ENCODE measurements at regions not wholly inside any gene's neighbourhood (a gene's known extent, or its start where the extent isn't known, plus 50 kb on each side); places are given as distances from the start of the nearest gene placed in this dataset.

DNA sequence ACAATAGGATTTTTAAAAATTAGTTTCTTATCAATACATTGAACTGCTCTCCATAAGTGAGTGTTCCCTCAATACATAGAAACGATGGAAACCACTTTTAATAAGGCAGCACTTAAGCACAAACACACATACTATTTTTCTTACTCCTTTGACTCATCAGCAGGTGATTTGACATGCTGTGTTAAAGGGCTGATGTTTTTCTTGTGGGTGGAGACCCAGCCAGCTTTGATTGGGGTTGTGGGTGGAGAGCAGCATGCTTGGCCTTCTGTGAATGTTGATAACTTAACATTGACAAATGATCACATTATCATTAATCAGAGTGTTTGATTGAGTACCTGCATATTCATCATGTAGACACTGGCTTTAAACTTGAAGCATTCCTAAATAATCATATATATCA, 223.0 kb upstream of the DPH6 start:
- intact Hi-C loops (cut with micrococcal nuclease): no loop called here
- H3K27me3 Mint-ChIP-seq: no peaks in the 10 kb centered on the region
- H3K9me3 Mint-ChIP-seq (ENCODE audit: insufficient read depth): no peaks in the 10 kb centered on the region
- Histone ChIP-seq H3K4me1 (ENCODE audit: control insufficient read depth in 2 of 2, insufficient read depth in 2 of 2, low read length in 2 of 2) (no peaks in the 10 kb centered on the region), H3K36me3 (replicated peaks in 1 of 2; ENCODE audit: control extremely low read depth in 1 of 2, control insufficient read depth in 1 of 2, extremely low read depth in 1 of 2, insufficient read depth in 2 of 2, low read length in 1 of 2) (no peaks in the 10 kb centered on the region), H2AFZ (ENCODE audit: insufficient read depth, low read depth, low read length, poor library complexity, severe bottlenecking) (no peak overlapping the region), H3K9ac (ENCODE audit: low read length) (no peak overlapping the region), H4K20me1 (ENCODE audit: control insufficient read depth, insufficient read depth, low read length, poor library complexity, severe bottlenecking) (no peaks in the 10 kb centered on the region), H3K4me3 (ENCODE audit: control extremely low read depth in 1 of 5, extremely low read depth in 1 of 5, insufficient read depth in 1 of 5, low read depth in 2 of 5, low read length in 4 of 5) (no peak overlapping the region), H3K27ac (ENCODE audit: low read length in 2 of 2) (no peak overlapping the region), H3K4me2 (replicated peaks; ENCODE audit: low read depth, low read length, poor library complexity, severe bottlenecking) (no peak overlapping the region), H3K9me3 (ENCODE audit: control extremely low read depth in 1 of 3, control insufficient read depth in 2 of 3, insufficient read depth in 1 of 3, low read length in 2 of 3) (no peaks in the 10 kb centered on the region), H3K27me3 (replicated peaks in 1 of 4; ENCODE audit: control extremely low read depth in 1 of 4, control insufficient read depth in 3 of 4, insufficient read depth in 4 of 4, low read length in 3 of 4) (no peaks in the 10 kb centered on the region), H3K79me2 (ENCODE audit: control insufficient read depth, insufficient read depth, low read length) (no peaks in the 10 kb centered on the region)
- TF ChIP-seq, protein P1, sequence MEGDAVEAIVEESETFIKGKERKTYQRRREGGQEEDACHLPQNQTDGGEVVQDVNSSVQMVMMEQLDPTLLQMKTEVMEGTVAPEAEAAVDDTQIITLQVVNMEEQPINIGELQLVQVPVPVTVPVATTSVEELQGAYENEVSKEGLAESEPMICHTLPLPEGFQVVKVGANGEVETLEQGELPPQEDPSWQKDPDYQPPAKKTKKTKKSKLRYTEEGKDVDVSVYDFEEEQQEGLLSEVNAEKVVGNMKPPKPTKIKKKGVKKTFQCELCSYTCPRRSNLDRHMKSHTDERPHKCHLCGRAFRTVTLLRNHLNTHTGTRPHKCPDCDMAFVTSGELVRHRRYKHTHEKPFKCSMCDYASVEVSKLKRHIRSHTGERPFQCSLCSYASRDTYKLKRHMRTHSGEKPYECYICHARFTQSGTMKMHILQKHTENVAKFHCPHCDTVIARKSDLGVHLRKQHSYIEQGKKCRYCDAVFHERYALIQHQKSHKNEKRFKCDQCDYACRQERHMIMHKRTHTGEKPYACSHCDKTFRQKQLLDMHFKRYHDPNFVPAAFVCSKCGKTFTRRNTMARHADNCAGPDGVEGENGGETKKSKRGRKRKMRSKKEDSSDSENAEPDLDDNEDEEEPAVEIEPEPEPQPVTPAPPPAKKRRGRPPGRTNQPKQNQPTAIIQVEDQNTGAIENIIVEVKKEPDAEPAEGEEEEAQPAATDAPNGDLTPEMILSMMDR (IDR thresholded peaks at IDR 0.05): no peak
- no peak for TF ChIP-seq EZH2 (IDR thresholded peaks at IDR 0.05; ENCODE audit: borderline replicate concordance, insufficient read depth, low read depth, low read length, poor library complexity, severe bottlenecking)
- ATAC-seq (ENCODE audit: low read depth): no peak
- H3K4me3 Mint-ChIP-seq: no peak overlapping the region
- H3K27ac Mint-ChIP-seq: no peak overlapping the region
- CTCF ChIA-PET: interaction anchor here (1.9 kb wide), 1 partner anchor 17 kb away, joined by 6 read pairs; no protein-coding TSS in a partner anchor
- no peaks in the 10 kb centered on the region for H3K4me1 Mint-ChIP-seq
- POLR2A ChIA-PET: no interaction called here
- no peak for DNase-seq
- no CpG with 5 or more reads among the region's 1 CpG for WGBS (ENCODE audit: insufficient coverage)

DNA sequence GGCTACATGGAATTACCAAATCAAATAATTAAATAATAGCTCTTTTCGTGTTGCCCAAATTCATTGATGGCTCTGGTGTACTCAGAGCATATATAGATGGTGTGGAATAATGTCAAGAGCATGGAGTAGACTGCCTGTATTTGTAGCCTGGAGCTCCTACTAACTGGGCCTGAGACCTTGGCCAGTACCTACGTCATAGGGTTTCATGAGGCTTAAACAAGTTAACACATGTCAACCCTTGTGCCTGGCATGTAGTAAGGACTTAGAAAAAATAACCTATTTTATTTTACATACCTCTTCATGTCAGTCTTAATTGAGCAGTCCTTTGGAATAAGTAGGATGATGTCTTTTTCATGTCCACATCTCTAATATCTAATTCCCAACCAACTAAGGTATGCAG, 223.7 kb upstream of the DPH6 start:
- CTCF ChIA-PET: interaction anchor here (1.9 kb wide), 1 partner anchor 18 kb away, joined by 6 read pairs; no protein-coding TSS in a partner anchor
- Mint-ChIP-seq H3K9me3 (ENCODE audit: insufficient read depth) (no peaks in the 10 kb centered on the region), H3K27ac (no peak overlapping the region), H3K27me3 (no peaks in the 10 kb centered on the region), H3K4me3 (no peak overlapping the region), H3K4me1 (no peaks in the 10 kb centered on the region)
- H4K20me1 ChIP-seq (ENCODE audit: control insufficient read depth, insufficient read depth, low read length, poor library complexity, severe bottlenecking): no peaks in the 10 kb centered on the region
- no CpG with 5 or more reads among the region's 2 CpGs for WGBS (ENCODE audit: insufficient coverage)
- intact Hi-C loops (cut with micrococcal nuclease): no loop called here
- DNase-seq (no peak), ATAC-seq (ENCODE audit: low read depth) (no peak)
- no peak overlapping the region for H3K27ac ChIP-seq (ENCODE audit: low read length in 2 of 2)
- no peaks in the 10 kb centered on the region for H3K79me2 ChIP-seq (ENCODE audit: control insufficient read depth, insufficient read depth, low read length)
- H3K4me2 ChIP-seq (replicated peaks; ENCODE audit: low read depth, low read length, poor library complexity, severe bottlenecking): no peak overlapping the region
- no peak for TF ChIP-seq EZH2 (IDR thresholded peaks at IDR 0.05; ENCODE audit: borderline replicate concordance, insufficient read depth, low read depth, low read length, poor library complexity, severe bottlenecking)
- TF ChIP-seq, protein P1 (IDR thresholded peaks at IDR 0.05): no peak
- H3K4me1 ChIP-seq (ENCODE audit: control insufficient read depth in 2 of 2, insufficient read depth in 2 of 2, low read length in 2 of 2): no peaks in the 10 kb centered on the region
- no peak overlapping the region for H3K9ac ChIP-seq (ENCODE audit: low read length)
- no peak overlapping the region for H2AFZ ChIP-seq (ENCODE audit: insufficient read depth, low read depth, low read length, poor library complexity, severe bottlenecking)
- POLR2A ChIA-PET: no interaction called here
- no peaks in the 10 kb centered on the region for H3K27me3 ChIP-seq (replicated peaks in 1 of 4; ENCODE audit: control extremely low read depth in 1 of 4, control insufficient read depth in 3 of 4, insufficient read depth in 4 of 4, low read length in 3 of 4)
- H3K36me3 ChIP-seq (replicated peaks in 1 of 2; ENCODE audit: control extremely low read depth in 1 of 2, control insufficient read depth in 1 of 2, extremely low read depth in 1 of 2, insufficient read depth in 2 of 2, low read length in 1 of 2): no peaks in the 10 kb centered on the region
- no peak overlapping the region for H3K4me3 ChIP-seq (ENCODE audit: control extremely low read depth in 1 of 5, extremely low read depth in 1 of 5, insufficient read depth in 1 of 5, low read depth in 2 of 5, low read length in 4 of 5)
- no peaks in the 10 kb centered on the region for H3K9me3 ChIP-seq (ENCODE audit: control extremely low read depth in 1 of 3, control insufficient read depth in 2 of 3, insufficient read depth in 1 of 3, low read length in 2 of 3)
